CD4-positive, alpha-beta T cell (primary cell): ENCODE measurements at regions not wholly inside any gene's neighbourhood (a gene's known extent, or its start where the extent isn't known, plus 50 kb on each side); places are given as distances from the start of the nearest gene placed in this dataset.

Experiments used
- ATAC-seq: fragments of 200-7000 bp; cut with Tn5 transposase; one replicate; pipeline ENCODE4 v1.10.0; 2022; ENCODE audit warnings: mild to moderate bottlenecking; ENCODE audit not compliant: poor library complexity
- CTCF ChIA-PET: fragments of 350-600 bp; sonication (Branson Sonifier 250); formaldehyde crosslinking; loops from one replicate; lab custom pipeline; 2021; ENCODE audit warnings: antibody characterized with exemption, inconsistent platforms; lab: Charles Lee
- POLR2A ChIA-PET: fragments of 350-600 bp; sonication (Branson Sonifier 250); formaldehyde crosslinking; loops from one replicate; lab custom pipeline; 2021; ENCODE audit warnings: antibody characterized with exemption, inconsistent platforms; lab: Charles Lee
- DNase-seq, 14 experiments: peaks; one replicate each; pipeline ENCODE4 v3.0.0-alpha.2; 2013 to 2020; ENCODE audit warnings: mixed read lengths in 2 of 14
- H3K27ac ChIP-seq, 2 donors: one replicate each; pipeline versions ENCODE4 v1.5.1 to v1.7.0; 2013; ENCODE audit warnings: low read length in 2 of 2, low read depth in 1 of 2, mild to moderate bottlenecking in 1 of 2
- H3K27me3 ChIP-seq, 2 experiments: 1 replicate in 1 of 2; 2 replicates in 1 of 2; pipeline versions ENCODE4 v1.6.1 to v1.7.0; 2013; ENCODE audit warnings: low read length in 2 of 2, control low read depth in 1 of 2, mild to moderate bottlenecking in 1 of 2, moderate library complexity in 1 of 2; ENCODE audit not compliant: insufficient read depth in 2 of 2, control insufficient read depth in 1 of 2
- H3K36me3 ChIP-seq: one replicate; pipeline ENCODE4 v1.6.1; 2013; ENCODE audit warnings: low read length, control low read depth; ENCODE audit not compliant: insufficient read depth
- H3K4me1 ChIP-seq: one replicate; pipeline ENCODE4 v1.6.1; 2013; ENCODE audit warnings: low read length, control low read depth; ENCODE audit not compliant: insufficient read depth
- H3K4me3 ChIP-seq: one replicate; pipeline ENCODE4 v1.5.1; 2013; ENCODE audit warnings: mild to moderate bottlenecking, low read length, moderate library complexity
- H3K9me3 ChIP-seq, 2 experiments: 1 replicate in 1 of 2; 2 replicates in 1 of 2; pipeline versions ENCODE4 v1.6.1 to v1.7.0; 2013; ENCODE audit warnings: low read length in 2 of 2, mild to moderate bottlenecking in 2 of 2, control low read depth in 1 of 2, moderate library complexity in 1 of 2; ENCODE audit not compliant: control insufficient read depth in 1 of 2, insufficient read depth in 1 of 2
- H3K27ac Mint-ChIP-seq: one replicate; pipeline ENCODE4 v1.8.0; 2020; ENCODE audit warnings: mixed read lengths
- H3K27me3 Mint-ChIP-seq: one replicate; pipeline ENCODE4 v1.8.0; 2021; ENCODE audit warnings: mixed read lengths
- H3K36me3 Mint-ChIP-seq: one replicate; pipeline ENCODE4 v1.8.0; 2021; ENCODE audit warnings: low read depth, mixed read lengths
- H3K4me1 Mint-ChIP-seq: one replicate; pipeline ENCODE4 v1.8.0; 2021; ENCODE audit warnings: low read depth, mixed read lengths
- H3K4me3 Mint-ChIP-seq: one replicate; pipeline ENCODE4 v1.8.0; 2020; ENCODE audit warnings: mild to moderate bottlenecking, mixed read lengths
- H3K9me3 Mint-ChIP-seq: one replicate; pipeline ENCODE4 v1.8.0; 2020; ENCODE audit warnings: mixed read lengths
- CTCF ChIP-seq: fragments of 200-600 bp; IDR thresholded peaks from one replicate; pipeline ENCODE4 v1.8.0; 2022; ENCODE audit warnings: antibody characterized with exemption, mild to moderate bottlenecking
- intact Hi-C, 2 experiments: fragments of 100-400 bp; cut with DNase I in 1 of 2; cut with micrococcal nuclease in 1 of 2; formaldehyde crosslinking; loops; one replicate each; pipeline versions ENCODE4 v1.15.1 to v1.9.0; 2023 to 2025; cut with DNase I, micrococcal nuclease

- no peak overlapping the region for H3K27ac ChIP-seq
- ATAC-seq (no peak), DNase-seq (no peak)
- ChIA-PET CTCF (no interaction called here), POLR2A (no interaction called here)
- H3K4me1 ChIP-seq: no peaks in the 10 kb centered on the region
- Mint-ChIP-seq H3K4me3 (no peak overlapping the region), H3K27me3 (no peaks in the 10 kb centered on the region), H3K27ac (no peak overlapping the region), H3K9me3 (no peaks in the 10 kb centered on the region), H3K4me1 (no peaks in the 10 kb centered on the region), H3K36me3 (no peaks in the 10 kb centered on the region)
- H3K27me3 ChIP-seq: no peaks in the 10 kb centered on the region
- H3K4me3 ChIP-seq: no peak overlapping the region
- intact Hi-C loops: no loop called here
- no peak for TF ChIP-seq CTCF
- no peaks in the 10 kb centered on the region for H3K36me3 ChIP-seq
- H3K9me3 ChIP-seq: no peaks in the 10 kb centered on the region
Observed at GRCh38 chr13:105814219-105814901, 721.1 kb downstream of the EFNB2 start.

- ChIA-PET CTCF (no interaction called here), POLR2A (no interaction called here)
- no peaks in the 10 kb centered on the region for H3K9me3 ChIP-seq
- no peak overlapping the region for H3K27ac Mint-ChIP-seq
- no peaks in the 10 kb centered on the region for H3K27me3 Mint-ChIP-seq
- TF ChIP-seq CTCF: no peak
- H3K4me3 Mint-ChIP-seq: no peak overlapping the region
- H3K36me3 ChIP-seq: no peaks in the 10 kb centered on the region
- intact Hi-C loops: no loop called here
- no peaks in the 10 kb centered on the region for H3K36me3 Mint-ChIP-seq
- H3K4me1 Mint-ChIP-seq: no peaks in the 10 kb centered on the region
- H3K9me3 Mint-ChIP-seq: no peaks in the 10 kb centered on the region
- DNase-seq (no peak), ATAC-seq (no peak)
- no peaks in the 10 kb centered on the region for H3K4me1 ChIP-seq
- no peak overlapping the region for H3K4me3 ChIP-seq
- no peak overlapping the region for H3K27ac ChIP-seq
- no peaks in the 10 kb centered on the region for H3K27me3 ChIP-seq
Observed at GRCh38 chr13:105806628-105806920, 728.9 kb downstream of the EFNB2 start.

GRCh38 chr13:105805892-105806627 is 729.4 kb downstream of the EFNB2 start:
- H3K4me3 ChIP-seq: no peak overlapping the region
- Mint-ChIP-seq H3K27me3 (no peaks in the 10 kb centered on the region), H3K4me3 (no peak overlapping the region), H3K4me1 (no peaks in the 10 kb centered on the region), H3K27ac (no peak overlapping the region), H3K36me3 (no peaks in the 10 kb centered on the region), H3K9me3 (no peaks in the 10 kb centered on the region)
- POLR2A ChIA-PET: no interaction called here
- CTCF ChIA-PET: no interaction called here
- no peak overlapping the region for H3K27ac ChIP-seq
- H3K9me3 ChIP-seq: no peaks in the 10 kb centered on the region
- no peak for TF ChIP-seq CTCF
- ATAC-seq (no peak), DNase-seq (no peak)
- intact Hi-C loops: no loop called here
- H3K36me3 ChIP-seq: no peaks in the 10 kb centered on the region
- H3K4me1 ChIP-seq: no peaks in the 10 kb centered on the region
- H3K27me3 ChIP-seq: no peaks in the 10 kb centered on the region
